Suppressor macrophage treated with lipopolysaccharide for 1 hour (primary cell): ENCODE measurements at regions not wholly inside any gene's neighbourhood (a gene's known extent, or its start where the extent isn't known, plus 50 kb on each side); places are given as distances from the start of the nearest gene placed in this dataset.
"Not testable (repeated sequence)": the region's sequence is repeated elsewhere in the genome, so short reads cannot be mapped to it uniquely, and the experiment has no call there.

Experiments used
- DNase-seq, 3 donors: peaks; one replicate each; pipeline ENCODE4 v3.0.0-alpha.2; 2020 to 2022

GRCh38 chr19:30861919-30862318, 487.3 kb downstream of the TSHZ3 start:
- no peak for DNase-seq

- no peak for DNase-seq
These were observed 485.8 kb downstream of the ZNF536 start for GRCh38 chr19:30857966-30858490.

- peak in 1 of 3 donors; percentile 9 for DNase-seq
These were observed 485.2 kb downstream of the ZNF536 start for GRCh38 chr19:30857388-30857787.

GRCh38 chr19:30856786-30857185, 484.6 kb downstream of the ZNF536 start:
- DNase-seq = no peak

GRCh38 chr19:30856376-30856775, 484.2 kb downstream of the ZNF536 start:
- no peak for DNase-seq

GRCh38 chr19:30855442-30855841, 483.3 kb downstream of the ZNF536 start:
- no peak for DNase-seq

GRCh38 chr19:30854661-30855060, 482.5 kb downstream of the ZNF536 start:
- no peak for DNase-seq

GRCh38 chr19:30854207-30854606, 482.0 kb downstream of the ZNF536 start:
- DNase-seq = no peak

- no peak for DNase-seq
These were observed 480.9 kb downstream of the ZNF536 start for GRCh38 chr19:30853036-30853435.

- no peak for DNase-seq
These were observed 480.0 kb downstream of the ZNF536 start for GRCh38 chr19:30852168-30852567.

- DNase-seq = no peak
These were observed 479.5 kb downstream of the ZNF536 start for GRCh38 chr19:30851646-30852045.

GRCh38 chr19:30848636-30849425, 476.6 kb downstream of the ZNF536 start:
- no peak for DNase-seq

GRCh38 chr19:30846102-30846501, 473.9 kb downstream of the ZNF536 start:
- DNase-seq = no peak

GRCh38 chr19:30842926-30843325, 470.7 kb downstream of the ZNF536 start:
- DNase-seq = no peak

GRCh38 chr19:30841934-30842333, 469.8 kb downstream of the ZNF536 start:
- no peak for DNase-seq

GRCh38 chr19:30830875-30831274, 458.7 kb downstream of the ZNF536 start:
- no peak for DNase-seq

GRCh38 chr19:30825505-30825904, 453.3 kb downstream of the ZNF536 start:
- not testable (repeated sequence) for DNase-seq

GRCh38 chr19:30824809-30825208, 452.6 kb downstream of the ZNF536 start:
- DNase-seq = no peak

GRCh38 chr19:30817965-30818567, 445.9 kb downstream of the ZNF536 start:
- no peak for DNase-seq

GRCh38 chr19:30817197-30817596, 445.0 kb downstream of the ZNF536 start:
- no peak for DNase-seq

- no peak for DNase-seq
These were observed 443.9 kb downstream of the ZNF536 start for GRCh38 chr19:30815889-30816580.

- no peak for DNase-seq
These were observed 440.0 kb downstream of the ZNF536 start for GRCh38 chr19:30812099-30812678.

GRCh38 chr19:30811397-30812098, 439.4 kb downstream of the ZNF536 start:
- no peak for DNase-seq
